ENCODE measurements at regions not wholly inside any gene's neighbourhood (a gene's known extent, or its start where the extent isn't known, plus 50 kb on each side); places are given as distances from the start of the nearest gene placed in this dataset.

DNA sequence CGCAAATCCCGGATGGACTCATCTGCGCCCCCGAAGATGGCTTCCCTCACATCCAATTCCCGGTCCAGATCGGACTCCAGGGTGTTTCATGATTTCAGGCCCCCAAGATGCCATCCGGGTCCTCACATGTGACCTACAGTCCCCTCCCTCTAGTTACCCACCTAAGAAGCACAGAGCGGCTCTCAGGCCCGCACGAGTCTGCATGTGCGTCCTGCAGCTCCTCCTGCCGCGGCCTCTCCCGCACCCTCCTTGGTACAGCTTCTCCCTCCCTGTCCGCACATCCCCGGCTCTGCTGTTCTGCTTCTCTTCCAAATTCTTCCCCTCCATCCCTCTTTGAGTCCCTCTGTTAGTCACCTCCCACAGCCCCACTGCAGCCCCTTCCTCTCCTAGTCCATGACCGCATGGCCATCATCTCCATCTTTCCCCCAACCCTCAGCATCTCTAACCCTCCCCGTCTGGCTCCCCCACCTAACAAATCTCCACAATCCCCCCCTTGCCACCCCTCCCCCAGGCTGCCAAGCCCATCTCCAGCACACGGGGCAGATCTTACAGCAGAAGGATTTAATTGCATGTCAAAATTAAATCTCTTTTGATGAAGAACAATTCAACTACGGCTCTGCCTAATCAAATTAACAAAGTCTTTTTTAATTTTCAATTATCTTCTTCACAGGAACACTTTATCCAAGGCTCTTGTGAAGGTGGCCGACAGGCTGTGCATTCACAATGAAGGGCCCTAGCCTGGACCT is 231.0 kb downstream of the RBFOX3 start:
- H3K4me1 Mint-ChIP-seq (ENCODE audit: low read depth in 2 of 2): no peaks in the 10 kb centered on the region
- H3K27me3 Mint-ChIP-seq: peaks cover 39 to 74% of the 10 kb centered on the region in 2 donors
- no peak overlapping the region for H3K27ac Mint-ChIP-seq

DNA sequence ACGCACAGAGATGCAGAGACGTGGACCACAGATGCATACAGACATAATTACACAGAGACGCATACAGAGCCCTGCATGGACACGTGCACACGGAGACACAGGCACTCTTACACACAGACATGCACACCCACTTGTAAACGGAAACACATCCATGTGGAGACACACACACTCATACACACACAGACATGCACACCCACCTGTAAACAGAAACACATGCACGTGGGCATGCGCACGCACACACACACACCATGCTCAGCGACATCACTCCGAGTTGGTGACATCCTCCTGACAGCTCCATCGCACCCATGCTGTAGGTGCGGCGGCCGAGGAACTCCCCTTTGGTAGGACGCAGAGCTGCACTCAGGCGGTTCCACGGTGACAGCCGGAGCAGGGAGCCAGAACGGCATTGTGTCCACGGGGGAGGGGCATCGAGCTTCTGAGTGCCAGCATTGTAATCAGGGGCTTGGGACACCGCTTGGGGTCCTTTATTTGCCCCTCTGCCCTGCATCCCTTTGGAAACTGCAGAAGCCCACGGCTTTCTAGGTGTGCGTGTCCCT is 233.5 kb downstream of the RBFOX3 start:
- no peak for DNase-seq
- no peak overlapping the region for H3K4me3 Mint-ChIP-seq
- H3K36me3 Mint-ChIP-seq (ENCODE audit: insufficient read depth): peaks cover 3% of the 10 kb centered on the region
- ATAC-seq (replicated peaks): no peak
- H3K4me1 Mint-ChIP-seq (ENCODE audit: low read depth in 2 of 2): no peaks in the 10 kb centered on the region
- no peak overlapping the region for H3K27ac Mint-ChIP-seq
- H3K9me3 Mint-ChIP-seq: no peaks in the 10 kb centered on the region
- peaks cover 49 to 99% of the 10 kb centered on the region in 2 donors for H3K27me3 Mint-ChIP-seq

More for the DNA sequence above, 231.0 kb downstream of the RBFOX3 start:
- no peaks in the 10 kb centered on the region for H3K36me3 Mint-ChIP-seq (ENCODE audit: insufficient read depth)
- no peak overlapping the region for H3K4me3 Mint-ChIP-seq
- no peak for DNase-seq
- ATAC-seq (replicated peaks): no peak
- no peaks in the 10 kb centered on the region for H3K9me3 Mint-ChIP-seq

DNA sequence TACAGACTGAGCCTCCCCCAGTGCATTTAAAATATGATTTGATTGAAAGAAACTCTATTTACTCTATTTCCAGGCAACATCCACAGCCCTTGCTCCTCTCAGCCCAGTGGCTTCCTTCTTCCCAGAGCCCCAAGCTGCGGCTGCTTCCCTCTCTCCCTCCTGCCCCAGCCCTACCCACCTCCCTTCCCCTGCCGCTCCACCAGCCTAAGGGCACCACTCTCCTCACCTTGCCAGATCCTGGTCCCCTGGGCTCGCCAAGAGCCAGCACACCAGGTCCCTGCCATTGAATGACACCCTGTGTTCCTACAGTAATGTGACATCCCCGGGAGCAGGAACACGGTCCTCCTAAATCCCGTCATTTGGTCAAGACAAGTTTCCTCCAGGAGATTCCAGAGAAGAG is 236.0 kb downstream of the RBFOX3 start:
- ATAC-seq (replicated peaks) (no peak), DNase-seq (no peak)
- H3K4me1 Mint-ChIP-seq (ENCODE audit: low read depth in 2 of 2): no peaks in the 10 kb centered on the region
- H3K36me3 Mint-ChIP-seq (ENCODE audit: insufficient read depth): peaks cover 3% of the 10 kb centered on the region
- H3K4me3 Mint-ChIP-seq: no peak overlapping the region
- H3K27me3 Mint-ChIP-seq: peaks cover 53 to 100% of the 10 kb centered on the region in 2 donors
- H3K9me3 Mint-ChIP-seq: no peaks in the 10 kb centered on the region
- H3K27ac Mint-ChIP-seq: peak overlapping the region in 1 of 2 donors; percentile 39

DNA sequence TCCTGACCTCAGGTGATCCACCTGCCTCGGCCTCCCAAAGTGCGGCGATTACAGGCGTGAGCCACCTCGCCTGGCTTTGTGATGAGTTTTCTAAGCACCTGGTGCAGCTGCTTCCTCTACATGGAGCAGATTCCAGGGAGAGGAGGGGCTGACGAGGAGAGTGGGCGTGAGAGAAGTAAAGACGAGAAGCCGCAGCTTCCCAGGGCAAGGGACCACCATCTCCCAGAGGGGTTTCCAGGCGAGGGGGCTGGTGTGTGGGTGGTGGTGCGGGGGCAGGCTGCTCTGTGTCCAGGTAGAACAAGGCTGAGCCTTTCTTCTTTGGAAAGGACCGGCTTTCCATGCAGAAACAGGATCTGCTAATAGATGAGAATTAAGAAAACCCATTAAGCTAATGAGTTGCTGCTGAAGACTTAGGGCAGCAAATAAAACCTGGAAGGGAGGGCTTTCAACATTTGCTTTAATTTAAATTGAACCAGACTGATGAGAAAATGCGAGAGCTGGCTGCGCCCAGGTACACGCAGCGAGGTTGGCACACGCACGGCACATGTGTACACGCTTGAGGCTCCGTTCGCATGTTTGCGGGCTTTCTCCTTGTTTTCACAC is 236.7 kb downstream of the RBFOX3 start:
- no peak for ATAC-seq (replicated peaks)
- Mint-ChIP-seq H3K27me3 (peaks cover 47 to 100% of the 10 kb centered on the region in 2 donors), H3K4me3 (no peak overlapping the region), H3K27ac (no peak overlapping the region), H3K9me3 (no peaks in the 10 kb centered on the region), H3K4me1 (ENCODE audit: low read depth in 2 of 2) (no peaks in the 10 kb centered on the region), H3K36me3 (ENCODE audit: insufficient read depth) (peaks cover 3% of the 10 kb centered on the region)
- DNase-seq: no peak

DNA sequence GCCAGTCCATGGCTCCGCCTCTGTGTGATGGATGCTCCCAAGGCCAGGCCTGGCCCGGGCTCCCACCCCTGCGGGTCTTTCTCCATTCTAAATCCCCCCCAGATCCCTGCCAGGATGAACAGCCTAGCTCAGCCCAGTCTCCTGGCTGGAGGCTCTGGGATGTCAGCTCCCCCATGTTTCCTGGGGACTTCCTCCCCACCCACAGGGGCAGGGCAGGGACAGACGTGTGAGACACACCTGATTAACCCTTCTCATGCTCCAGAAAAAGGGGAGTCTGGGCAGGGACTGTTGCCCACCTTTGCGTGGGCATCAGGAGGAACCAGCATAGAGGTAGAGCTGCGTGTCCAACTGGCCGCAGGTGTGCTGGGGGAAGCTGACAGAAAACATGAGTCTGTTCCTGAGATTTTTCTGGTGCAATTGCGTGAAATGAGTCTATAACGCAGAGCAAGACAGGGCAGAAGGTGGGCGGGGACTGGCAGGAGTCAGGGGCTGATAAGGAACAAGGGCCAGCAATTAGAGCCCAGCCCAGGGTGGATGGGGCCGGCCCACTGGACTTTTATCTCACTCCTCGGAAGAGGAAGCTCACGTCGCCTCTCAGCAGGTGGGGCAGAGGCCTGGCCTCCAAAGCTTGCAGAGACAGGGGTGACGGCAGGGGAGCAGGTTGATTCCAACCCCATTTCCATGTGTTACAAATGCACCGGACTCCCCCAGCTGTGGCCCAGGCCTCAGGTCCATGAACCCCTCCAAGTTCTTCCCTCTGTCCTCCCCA is 238.2 kb downstream of the RBFOX3 start:
- no peaks in the 10 kb centered on the region for H3K9me3 Mint-ChIP-seq
- peaks cover 3% of the 10 kb centered on the region for H3K36me3 Mint-ChIP-seq (ENCODE audit: insufficient read depth)
- DNase-seq (no peak), ATAC-seq (replicated peaks) (no peak)
- H3K4me1 Mint-ChIP-seq (ENCODE audit: low read depth in 2 of 2): no peaks in the 10 kb centered on the region
- no peak overlapping the region for H3K27ac Mint-ChIP-seq
- H3K27me3 Mint-ChIP-seq: peaks cover 44 to 100% of the 10 kb centered on the region in 2 donors
- H3K4me3 Mint-ChIP-seq: no peak overlapping the region

DNA sequence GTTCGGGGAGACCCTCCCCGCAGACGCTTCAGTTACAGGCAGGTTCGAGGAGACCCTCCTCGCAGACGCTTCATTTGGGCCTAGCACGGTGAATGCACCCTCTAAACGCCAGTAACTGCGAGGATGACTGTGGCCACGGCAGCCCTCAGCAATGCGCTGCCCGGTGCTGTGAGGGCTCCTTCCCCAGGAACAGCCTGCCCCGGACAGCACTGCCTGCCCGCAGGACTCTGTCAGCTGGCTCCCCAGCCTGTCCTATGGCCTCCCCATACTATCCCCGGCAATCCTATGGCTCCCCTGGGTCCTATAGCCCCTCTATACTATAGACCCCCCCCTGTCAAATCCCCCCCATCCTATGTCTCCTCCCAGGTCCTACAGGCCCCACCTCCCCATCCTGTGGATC is 238.9 kb downstream of the RBFOX3 start:
- Mint-ChIP-seq H3K27ac (no peak overlapping the region), H3K4me3 (no peak overlapping the region), H3K4me1 (ENCODE audit: low read depth in 2 of 2) (no peaks in the 10 kb centered on the region)

DNA sequence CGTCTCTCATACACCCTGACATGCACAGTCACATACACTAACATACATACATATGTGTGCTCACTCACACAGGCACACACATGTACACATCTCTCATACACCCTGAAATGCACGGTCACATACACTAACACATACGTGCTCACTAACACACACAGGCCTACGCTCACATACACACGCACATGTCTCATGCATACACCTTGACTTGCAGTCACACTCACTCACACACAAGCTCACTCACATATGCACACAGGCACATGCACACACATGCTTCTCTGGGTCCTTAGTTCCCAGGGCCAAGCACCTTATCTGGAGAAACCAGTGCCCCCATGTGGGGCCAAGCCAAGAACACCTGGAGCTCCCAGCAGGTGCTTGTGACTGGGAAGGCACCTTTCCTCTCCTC is 240.3 kb downstream of the RBFOX3 start:
- no peak for DNase-seq
- Mint-ChIP-seq H3K27ac (no peak overlapping the region), H3K36me3 (ENCODE audit: insufficient read depth) (peaks cover 3% of the 10 kb centered on the region)

More for the DNA sequence above, 238.9 kb downstream of the RBFOX3 start:
- peaks cover 41 to 100% of the 10 kb centered on the region in 2 donors for H3K27me3 Mint-ChIP-seq
- DNase-seq: no peak
- peaks cover 3% of the 10 kb centered on the region for H3K36me3 Mint-ChIP-seq (ENCODE audit: insufficient read depth)
- no peak for ATAC-seq (replicated peaks)
- no peaks in the 10 kb centered on the region for H3K9me3 Mint-ChIP-seq

DNA sequence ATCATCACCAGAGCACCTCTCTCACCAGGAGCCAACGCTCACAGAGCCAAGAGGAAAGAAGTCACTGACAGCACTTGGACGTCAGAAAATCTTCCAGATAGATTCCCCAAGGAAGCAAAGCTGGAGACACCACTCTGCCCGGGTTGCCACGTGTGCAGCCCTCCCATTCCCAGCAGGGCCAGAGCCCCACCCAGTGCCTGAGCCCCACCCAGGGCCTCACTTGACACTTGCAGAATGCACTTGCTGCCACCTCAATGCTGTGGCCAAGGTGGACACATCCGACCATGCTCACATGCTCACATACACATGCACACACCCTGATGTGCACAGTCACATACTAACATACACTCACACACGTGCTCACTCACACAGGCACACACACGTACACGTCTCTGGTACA is 240.7 kb downstream of the RBFOX3 start:
- Mint-ChIP-seq H3K9me3 (no peaks in the 10 kb centered on the region), H3K27ac (no peak overlapping the region), H3K36me3 (ENCODE audit: insufficient read depth) (peaks cover 3% of the 10 kb centered on the region), H3K4me3 (no peak overlapping the region), H3K27me3 (peaks cover 27 to 99% of the 10 kb centered on the region in 2 donors), H3K4me1 (ENCODE audit: low read depth in 2 of 2) (no peaks in the 10 kb centered on the region)
- ATAC-seq (replicated peaks) (no peak), DNase-seq (no peak)

More for the DNA sequence above, 240.3 kb downstream of the RBFOX3 start:
- Mint-ChIP-seq H3K9me3 (no peaks in the 10 kb centered on the region), H3K4me3 (no peak overlapping the region), H3K4me1 (ENCODE audit: low read depth in 2 of 2) (no peaks in the 10 kb centered on the region), H3K27me3 (peaks cover 29 to 100% of the 10 kb centered on the region in 2 donors)
- ATAC-seq (replicated peaks): no peak

DNA sequence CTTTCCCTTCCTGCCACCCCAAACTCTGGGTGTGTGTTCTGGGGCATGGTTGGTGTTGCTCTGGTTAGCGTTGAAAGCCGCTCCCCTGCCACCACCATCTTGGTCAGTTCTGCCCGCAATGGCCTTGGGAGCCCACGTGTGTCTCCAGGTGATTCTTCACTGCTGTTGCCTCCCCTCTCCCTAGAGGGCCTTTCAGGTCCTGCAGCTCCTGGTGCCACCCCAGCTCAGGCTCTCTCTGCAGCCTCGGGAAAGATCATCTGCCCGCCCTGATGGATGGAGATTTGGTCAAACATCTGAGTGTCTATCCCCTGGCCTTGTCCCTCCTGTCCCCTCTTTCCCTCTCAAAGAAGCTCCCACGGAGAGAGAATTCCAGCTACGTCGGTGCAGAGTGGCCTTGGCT is 241.3 kb downstream of the RBFOX3 start:
- no peak for DNase-seq
- no peak for ATAC-seq (replicated peaks)
- no peaks in the 10 kb centered on the region for H3K36me3 Mint-ChIP-seq (ENCODE audit: insufficient read depth)
- H3K9me3 Mint-ChIP-seq: no peaks in the 10 kb centered on the region
- H3K4me1 Mint-ChIP-seq (ENCODE audit: low read depth in 2 of 2): no peaks in the 10 kb centered on the region
- H3K4me3 Mint-ChIP-seq: no peak overlapping the region
- H3K27ac Mint-ChIP-seq: no peak overlapping the region
- H3K27me3 Mint-ChIP-seq: peaks cover 21 to 97% of the 10 kb centered on the region in 2 donors

DNA sequence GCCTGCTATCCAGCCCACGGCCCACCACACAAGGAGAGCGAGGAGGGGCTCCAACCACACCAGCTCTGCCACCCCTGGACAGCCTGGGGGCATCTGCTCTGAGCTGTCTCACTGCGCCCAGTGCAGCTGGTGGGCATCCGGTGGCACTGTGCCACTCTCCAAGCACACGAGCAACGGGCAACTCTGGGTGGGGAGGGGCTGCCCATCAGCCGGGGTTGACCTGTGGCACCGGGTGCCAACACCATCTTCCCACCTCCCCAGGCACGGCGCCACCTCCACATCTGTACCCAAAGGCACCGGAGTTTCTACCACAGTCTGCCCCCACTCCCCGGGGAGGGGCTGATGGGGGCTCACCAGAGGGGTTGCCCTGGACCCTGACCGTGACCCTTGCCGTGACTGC is 241.8 kb downstream of the RBFOX3 start:
- Mint-ChIP-seq H3K4me3 (no peak overlapping the region), H3K4me1 (ENCODE audit: low read depth in 2 of 2) (no peaks in the 10 kb centered on the region), H3K9me3 (no peaks in the 10 kb centered on the region), H3K36me3 (ENCODE audit: insufficient read depth) (no peaks in the 10 kb centered on the region), H3K27me3 (peaks cover 24 to 97% of the 10 kb centered on the region in 2 donors), H3K27ac (no peak overlapping the region)
- no peak for ATAC-seq (replicated peaks)
- no peak for DNase-seq

DNA sequence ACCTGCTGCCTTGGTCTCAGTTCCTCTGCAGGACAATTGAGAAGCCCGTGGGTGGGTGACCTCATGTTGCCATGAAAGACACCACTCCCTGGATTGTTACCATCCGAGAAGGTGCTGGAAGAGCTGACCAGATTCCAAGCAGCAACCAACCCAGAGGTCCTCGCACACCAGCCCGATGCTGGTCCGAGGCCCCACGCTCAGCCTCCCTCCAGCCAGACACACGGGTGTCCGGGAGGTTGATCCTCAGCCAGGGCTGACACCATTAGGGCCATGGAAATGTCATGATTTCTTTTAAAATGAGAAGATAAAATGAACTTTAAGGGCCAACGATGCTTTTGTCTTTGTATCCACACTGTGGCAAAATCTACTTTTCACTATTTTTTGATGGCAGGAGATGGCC is 242.3 kb downstream of the RBFOX3 start:
- Mint-ChIP-seq H3K4me3 (no peak overlapping the region), H3K27me3 (peaks cover 20 to 97% of the 10 kb centered on the region in 2 donors), H3K27ac (no peak overlapping the region), H3K4me1 (ENCODE audit: low read depth in 2 of 2) (no peaks in the 10 kb centered on the region), H3K36me3 (ENCODE audit: insufficient read depth) (no peaks in the 10 kb centered on the region), H3K9me3 (no peaks in the 10 kb centered on the region)
- no peak for ATAC-seq (replicated peaks)
- no peak for DNase-seq

DNA sequence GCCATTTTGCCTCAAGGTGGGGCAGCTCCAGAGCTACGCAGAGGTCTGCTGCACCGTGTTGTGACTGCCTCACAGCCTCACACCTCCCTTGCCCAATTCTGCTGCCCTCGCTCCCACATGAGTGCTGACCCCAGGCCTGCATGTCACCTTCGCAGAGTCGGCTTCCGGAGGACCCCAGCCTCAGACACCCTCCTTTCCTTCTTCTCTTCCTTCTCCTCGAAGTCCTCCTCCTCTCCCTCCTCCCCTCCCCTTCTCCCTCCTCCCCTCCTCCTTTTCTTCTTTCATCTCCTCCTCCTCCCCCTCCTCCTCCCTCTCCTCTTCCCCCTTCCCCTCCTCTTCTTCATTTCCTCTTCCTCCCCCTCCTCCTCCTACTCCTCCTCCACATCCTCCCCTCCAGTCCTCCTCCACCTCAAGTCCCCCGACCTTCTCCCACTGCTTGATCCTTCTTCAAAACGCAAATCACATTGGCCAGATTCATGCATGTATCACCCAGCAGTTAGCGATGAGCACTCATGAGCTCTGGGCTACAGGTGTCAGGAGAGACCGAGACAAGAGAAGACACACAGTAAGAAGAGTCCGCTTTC is 243.8 kb downstream of the RBFOX3 start:
- Mint-ChIP-seq H3K27ac (no peak overlapping the region), H3K4me3 (no peak overlapping the region), H3K27me3 (peaks cover 19 to 94% of the 10 kb centered on the region in 2 donors), H3K9me3 (no peaks in the 10 kb centered on the region), H3K36me3 (ENCODE audit: insufficient read depth) (no peaks in the 10 kb centered on the region), H3K4me1 (ENCODE audit: low read depth in 2 of 2) (no peaks in the 10 kb centered on the region)
- DNase-seq (no peak), ATAC-seq (replicated peaks) (no peak)
